IMR-90 (cell line): ENCODE measurements at regions not wholly inside any gene's neighbourhood (a gene's known extent, or its start where the extent isn't known, plus 50 kb on each side); places are given as distances from the start of the nearest gene placed in this dataset.

Source experiments
- ATAC-seq: fragments of 200-7000 bp; cut with Tn5 transposase; 2 replicates; pipeline ENCODE4 v1.9.1; 2020; ENCODE audit warnings: low read depth, mild to moderate bottlenecking, moderate library complexity
- BruUV-seq: library from RNA; stranded (reverse); fragments of 400-500 nt; replicated peaks from 2 replicates; lab custom pipeline; 2021; lab: Mats Ljungman, UMichigan
- CTCF ChIA-PET: fragments of 300-600 bp; formaldehyde crosslinking; extraction: SDS; loops from one replicate; lab custom pipeline; 2021; ENCODE audit warnings: antibody characterized with exemption; lab: Yijun Ruan, JAX
- POLR2A ChIA-PET: fragments of 300-600 bp; sonication (Branson Sonifier 250); formaldehyde crosslinking; loops from one replicate; lab custom pipeline; 2022; ENCODE audit warnings: antibody characterized with exemption; ENCODE audit not compliant: unreplicated experiment; lab: Charles Lee
- DNase-seq: peaks from one replicate; pipeline ENCODE4 v3.0.0; 2013
- H2AFZ ChIP-seq: replicated peaks from 2 replicates; pipeline ENCODE3; 2013; ENCODE audit warnings: low read length, mild to moderate bottlenecking; ENCODE audit not compliant: poor library complexity
- H2AK5ac ChIP-seq: 2 replicates; pipeline ENCODE4 v1.6.1; 2013; ENCODE audit warnings: low read depth, low read length, inconsistent platforms
- H2AK9ac ChIP-seq: replicated peaks from 2 replicates; pipeline ENCODE3; 2013; ENCODE audit warnings: mild to moderate bottlenecking, low read depth, low read length, moderate library complexity; ENCODE audit not compliant: poor library complexity
- H2BK120ac ChIP-seq: 2 replicates; pipeline ENCODE4 v1.6.1; 2013; ENCODE audit warnings: low read depth, low read length, inconsistent platforms
- H2BK15ac ChIP-seq: 3 replicates; pipeline ENCODE4 v1.6.1; 2013; ENCODE audit warnings: low read depth, low read length, inconsistent platforms
- H2BK20ac ChIP-seq: 2 replicates; pipeline ENCODE4 v1.6.1; 2013; ENCODE audit warnings: low read depth, mild to moderate bottlenecking, inconsistent platforms, low read length, moderate library complexity
- H2BK5ac ChIP-seq: 2 replicates; pipeline ENCODE4 v1.6.1; 2013; ENCODE audit warnings: mild to moderate bottlenecking, low read depth, low read length, inconsistent platforms; ENCODE audit not compliant: poor library complexity, severe bottlenecking
- H3K14ac ChIP-seq: replicated peaks from 2 replicates; pipeline ENCODE4 v1.6.1; 2013; ENCODE audit warnings: low read depth, low read length, inconsistent platforms
- H3K18ac ChIP-seq: 2 replicates; pipeline ENCODE4 v1.6.1; 2013; ENCODE audit warnings: low read depth, low read length, control low read depth
- H3K23ac ChIP-seq: 2 replicates; pipeline ENCODE4 v1.6.1; 2013; ENCODE audit warnings: low read depth, low read length, inconsistent platforms
- H3K27ac ChIP-seq: 2 replicates; pipeline ENCODE4 v1.5.1; 2013; ENCODE audit warnings: mild to moderate bottlenecking, control low read depth, low read length; ENCODE audit not compliant: insufficient read depth
- H3K27me3 ChIP-seq: 2 replicates; pipeline ENCODE4 v1.6.1; 2013; ENCODE audit warnings: low read length; ENCODE audit not compliant: control insufficient read depth, insufficient read depth
- H3K36me3 ChIP-seq: 2 replicates; pipeline ENCODE4 v1.6.1; 2013; ENCODE audit warnings: low read length, mixed read lengths; ENCODE audit not compliant: control insufficient read depth, insufficient read depth
- H3K4ac ChIP-seq: 2 replicates; pipeline ENCODE4 v1.6.1; 2013; ENCODE audit warnings: low read depth, low read length, inconsistent platforms
- H3K4me1 ChIP-seq: 2 replicates; pipeline ENCODE4 v1.6.1; 2013; ENCODE audit warnings: low read length, mixed read lengths; ENCODE audit not compliant: control insufficient read depth, insufficient read depth
- H3K4me2 ChIP-seq: 2 replicates; pipeline ENCODE4 v1.6.1; 2013; ENCODE audit warnings: low read depth, mild to moderate bottlenecking, control low read depth, low read length, moderate library complexity
- H3K4me3 ChIP-seq: 2 replicates; pipeline ENCODE4 v1.5.1; 2013; ENCODE audit warnings: low read depth, mild to moderate bottlenecking, control low read depth, low read length, moderate library complexity; ENCODE audit not compliant: insufficient read depth
- H3K56ac ChIP-seq: 2 replicates; pipeline ENCODE4 v1.6.1; 2013; ENCODE audit warnings: low read length, inconsistent platforms; ENCODE audit not compliant: insufficient read depth; ENCODE audit errors: extremely low read depth
- H3K79me1 ChIP-seq, 2 experiments: 2 replicates each; pipeline ENCODE4 v1.6.1; 2013; ENCODE audit warnings: low read length in 2 of 2, inconsistent platforms in 1 of 2, low read depth in 1 of 2
- H3K9ac ChIP-seq: 2 replicates; pipeline ENCODE4 v1.6.1; 2013; ENCODE audit warnings: low read depth, low read length, control low read depth
- H3K9me1 ChIP-seq: 2 replicates; pipeline ENCODE4 v1.6.1; 2013; ENCODE audit warnings: low read length, inconsistent platforms; ENCODE audit not compliant: insufficient read depth
- H3K9me3 ChIP-seq: 2 replicates; pipeline ENCODE4 v1.6.1; 2013; ENCODE audit warnings: low read length; ENCODE audit not compliant: control insufficient read depth, insufficient read depth
- H4K20me1 ChIP-seq: 2 replicates; pipeline ENCODE4 v1.6.1; 2013; ENCODE audit warnings: low read length, inconsistent platforms; ENCODE audit not compliant: insufficient read depth
- H4K5ac ChIP-seq: 2 replicates; pipeline ENCODE4 v1.6.1; 2013; ENCODE audit warnings: mild to moderate bottlenecking, low read depth, low read length, control low read depth
- H4K8ac ChIP-seq, 2 experiments: 2 replicates each; pipeline ENCODE4 v1.6.1; 2013; ENCODE audit warnings: low read depth in 2 of 2, low read length in 2 of 2, control low read depth in 1 of 2, inconsistent platforms in 1 of 2
- H4K91ac ChIP-seq: 2 replicates; pipeline ENCODE4 v1.6.1; 2013; ENCODE audit warnings: low read depth, low read length, inconsistent platforms; ENCODE audit not compliant: insufficient read depth
- BHLHE40 ChIP-seq: fragments of 150-350 bp; IDR thresholded peaks from 2 replicates; pipeline ENCODE4 v1.6.1; 2016; ENCODE audit warnings: mild to moderate bottlenecking, low read depth, low read length
- CEBPB ChIP-seq: IDR thresholded peaks from 2 replicates; pipeline ENCODE4 v1.6.1; 2012; ENCODE audit warnings: low read depth, low read length, improper control_type of control experiment
- CHD1 ChIP-seq: IDR thresholded peaks from 2 replicates; pipeline ENCODE4 v1.6.1; 2012; ENCODE audit warnings: low read depth, low read length, improper control_type of control experiment
- FOS ChIP-seq: fragments of 150-350 bp; IDR thresholded peaks from 2 replicates; pipeline ENCODE4 v1.6.1; 2016; ENCODE audit warnings: low read depth, low read length
- MAFK ChIP-seq: IDR thresholded peaks from 2 replicates; pipeline ENCODE4 v1.6.1; 2012; ENCODE audit warnings: low read depth, low read length, improper control_type of control experiment
- MAZ ChIP-seq: IDR thresholded peaks from 2 replicates; pipeline ENCODE4 v1.6.1; 2012; ENCODE audit warnings: low read depth, mild to moderate bottlenecking, low read length, improper control_type of control experiment, moderate library complexity, borderline replicate concordance
- MXI1 ChIP-seq: IDR thresholded peaks from 2 replicates; pipeline ENCODE4 v1.6.1; 2012; ENCODE audit warnings: low read depth, mild to moderate bottlenecking, low read length, moderate library complexity, borderline replicate concordance
- NFE2L2 ChIP-seq: fragments of 150-350 bp; IDR thresholded peaks from 2 replicates; pipeline ENCODE4 v1.6.1; 2016; ENCODE audit warnings: low read depth, mild to moderate bottlenecking, low read length
- POLR2A ChIP-seq: IDR thresholded peaks from 2 replicates; pipeline ENCODE4 v1.6.1; 2012; ENCODE audit warnings: mild to moderate bottlenecking, low read depth, low read length
- RAD21 ChIP-seq: IDR thresholded peaks from 2 replicates; pipeline ENCODE4 v1.6.1; 2012; ENCODE audit warnings: low read length, improper control_type of control experiment
- RCOR1 ChIP-seq: IDR thresholded peaks from 2 replicates; pipeline ENCODE4 v1.6.1; 2012; ENCODE audit warnings: mild to moderate bottlenecking, low read length, improper control_type of control experiment; ENCODE audit not compliant: insufficient replicate concordance
- RFX5 ChIP-seq: IDR thresholded peaks from 2 replicates; pipeline ENCODE4 v1.8.0; 2012; ENCODE audit warnings: low read depth, mild to moderate bottlenecking, low read length, moderate library complexity
- SMC3 ChIP-seq: fragments of 150-350 bp; IDR thresholded peaks from 2 replicates; pipeline ENCODE4 v1.6.1; 2016; ENCODE audit warnings: low read depth, mild to moderate bottlenecking, antibody characterized with exemption, low read length, moderate library complexity
- WGBS, 2 experiments: methylation state at CpG; one replicate each; pipeline versions ENCODE4 v1.1.5 to v1.1.7; 2013; ENCODE audit warnings: missing lambda C conversion rate in 2 of 2; ENCODE audit not compliant: insufficient read length in 1 of 2; ENCODE audit errors: extremely low coverage in 2 of 2; 5-methylcytosine and 5-hydroxymethylcytosine counted together
- dilution Hi-C: fragments of 300-500 bp; cut with HindIII; formaldehyde crosslinking; loops from one replicate; pipeline ENCODE4 v1.14.3; 2018; ENCODE audit warnings: low sequenced_read_pairs; ENCODE audit not compliant: unreplicated experiment
- in situ Hi-C: fragments of 300-500 bp; cut with MboI; formaldehyde crosslinking; loops from 3 replicates; pipeline ENCODE4 v1.14.3; 2019; ENCODE audit warnings: low sequenced_read_pairs, inconsistent platforms, mixed read lengths
- intact Hi-C: fragments of 100-400 bp; cut with micrococcal nuclease; formaldehyde crosslinking; loops from 2 replicates; pipeline ENCODE4 v1.10.0; 2022
- TF ChIP-seq, protein P1 (sequence below): fragments of 150-350 bp; IDR thresholded peaks from 2 replicates; pipeline ENCODE4 v1.6.1; 2017; ENCODE audit warnings: mild to moderate bottlenecking, antibody characterized with exemption, low read length, low read depth
- TF ChIP-seq, protein P2 (sequence below): conservative IDR thresholded peaks from 2 replicates; pipeline ENCODE4 v1.5.1; 2012; ENCODE audit warnings: mild to moderate bottlenecking, low read depth, low read length, improper control_type of control experiment
- TF ChIP-seq, protein P3 (sequence below): fragments of 150-350 bp; IDR thresholded peaks from 2 replicates; pipeline ENCODE4 v1.6.1; 2016; ENCODE audit warnings: low read depth, mild to moderate bottlenecking, low read length, moderate library complexity, borderline replicate concordance

DNA sequence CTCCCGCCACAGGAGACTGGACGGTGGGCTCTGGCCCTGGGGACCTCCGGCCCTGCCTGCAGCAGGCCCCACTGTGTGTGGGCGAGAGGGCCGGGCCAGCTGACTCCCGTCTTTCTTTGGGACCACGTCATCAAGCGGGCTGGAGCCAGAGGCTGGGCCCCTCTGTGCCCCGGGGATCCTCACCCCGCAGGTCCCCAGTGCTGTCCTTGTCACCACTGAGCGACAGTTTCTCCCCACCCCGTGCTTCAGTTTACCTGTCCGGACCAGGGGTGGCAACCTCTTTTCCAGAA is 181.9 kb upstream of the ZNF469 start:
- Histone ChIP-seq H4K8ac (peak overlapping the region in 1 of 2 experiments; percentile 52; a peak in 1 of 4 replicates), H3K56ac (no peak overlapping the region), H3K4me3 (no peak overlapping the region), H4K5ac (no peak overlapping the region), H2AK9ac (no peak overlapping the region), H3K14ac (no peak overlapping the region), H2BK5ac (no peak overlapping the region), H2AFZ (no peak overlapping the region), H3K9ac (no peak overlapping the region), H3K4me1 (peaks cover 9% of the 10 kb centered on the region), H2BK20ac (no peak overlapping the region), H3K79me1 (no peaks in the 10 kb centered on the region), H3K36me3 (no peaks in the 10 kb centered on the region), H3K4me2 (no peak overlapping the region), H2AK5ac (no peak overlapping the region), H2BK15ac (no peak overlapping the region), H3K9me3 (no peaks in the 10 kb centered on the region), H3K23ac (no peak overlapping the region), H3K27me3 (no peaks in the 10 kb centered on the region), H4K20me1 (no peaks in the 10 kb centered on the region), H2BK120ac (peak overlapping the region; percentile 68; the same call in 1 of the 2 replicates), H3K9me1 (no peaks in the 10 kb centered on the region), H3K18ac (peak overlapping the region; percentile 16), H3K4ac (peak overlapping the region; percentile 10; the same call in 1 of the 2 replicates), H3K27ac (no peak overlapping the region), H4K91ac (0 out of 2 replicates have a peak overlapping the region, but pooled peaks have one; percentile 1)
- dilution Hi-C loops = no loop called here
- intact Hi-C loops = no loop called here
- no TSS peak for BruUV-seq
- no peak for TF ChIP-seq RAD21
- no peak for TF ChIP-seq POLR2A
- TF ChIP-seq, protein P1, sequence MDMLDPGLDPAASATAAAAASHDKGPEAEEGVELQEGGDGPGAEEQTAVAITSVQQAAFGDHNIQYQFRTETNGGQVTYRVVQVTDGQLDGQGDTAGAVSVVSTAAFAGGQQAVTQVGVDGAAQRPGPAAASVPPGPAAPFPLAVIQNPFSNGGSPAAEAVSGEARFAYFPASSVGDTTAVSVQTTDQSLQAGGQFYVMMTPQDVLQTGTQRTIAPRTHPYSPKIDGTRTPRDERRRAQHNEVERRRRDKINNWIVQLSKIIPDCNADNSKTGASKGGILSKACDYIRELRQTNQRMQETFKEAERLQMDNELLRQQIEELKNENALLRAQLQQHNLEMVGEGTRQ = no peak
- no peak for TF ChIP-seq BHLHE40
- no peak for TF ChIP-seq CHD1
- no peak for TF ChIP-seq MXI1
- no peak for TF ChIP-seq FOS
- no peak for TF ChIP-seq SMC3
- TF ChIP-seq RCOR1 = no peak
- no peak for TF ChIP-seq MAZ
- TF ChIP-seq, protein P2, sequence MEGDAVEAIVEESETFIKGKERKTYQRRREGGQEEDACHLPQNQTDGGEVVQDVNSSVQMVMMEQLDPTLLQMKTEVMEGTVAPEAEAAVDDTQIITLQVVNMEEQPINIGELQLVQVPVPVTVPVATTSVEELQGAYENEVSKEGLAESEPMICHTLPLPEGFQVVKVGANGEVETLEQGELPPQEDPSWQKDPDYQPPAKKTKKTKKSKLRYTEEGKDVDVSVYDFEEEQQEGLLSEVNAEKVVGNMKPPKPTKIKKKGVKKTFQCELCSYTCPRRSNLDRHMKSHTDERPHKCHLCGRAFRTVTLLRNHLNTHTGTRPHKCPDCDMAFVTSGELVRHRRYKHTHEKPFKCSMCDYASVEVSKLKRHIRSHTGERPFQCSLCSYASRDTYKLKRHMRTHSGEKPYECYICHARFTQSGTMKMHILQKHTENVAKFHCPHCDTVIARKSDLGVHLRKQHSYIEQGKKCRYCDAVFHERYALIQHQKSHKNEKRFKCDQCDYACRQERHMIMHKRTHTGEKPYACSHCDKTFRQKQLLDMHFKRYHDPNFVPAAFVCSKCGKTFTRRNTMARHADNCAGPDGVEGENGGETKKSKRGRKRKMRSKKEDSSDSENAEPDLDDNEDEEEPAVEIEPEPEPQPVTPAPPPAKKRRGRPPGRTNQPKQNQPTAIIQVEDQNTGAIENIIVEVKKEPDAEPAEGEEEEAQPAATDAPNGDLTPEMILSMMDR = no peak
- TF ChIP-seq, protein P3, sequence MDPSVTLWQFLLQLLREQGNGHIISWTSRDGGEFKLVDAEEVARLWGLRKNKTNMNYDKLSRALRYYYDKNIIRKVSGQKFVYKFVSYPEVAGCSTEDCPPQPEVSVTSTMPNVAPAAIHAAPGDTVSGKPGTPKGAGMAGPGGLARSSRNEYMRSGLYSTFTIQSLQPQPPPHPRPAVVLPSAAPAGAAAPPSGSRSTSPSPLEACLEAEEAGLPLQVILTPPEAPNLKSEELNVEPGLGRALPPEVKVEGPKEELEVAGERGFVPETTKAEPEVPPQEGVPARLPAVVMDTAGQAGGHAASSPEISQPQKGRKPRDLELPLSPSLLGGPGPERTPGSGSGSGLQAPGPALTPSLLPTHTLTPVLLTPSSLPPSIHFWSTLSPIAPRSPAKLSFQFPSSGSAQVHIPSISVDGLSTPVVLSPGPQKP = no peak
- no peak for TF ChIP-seq RFX5
- no peak for TF ChIP-seq NFE2L2
- no peak for TF ChIP-seq MAFK
- no peak for TF ChIP-seq CEBPB
- POLR2A ChIA-PET = no interaction called here
- ATAC-seq = peak; percentile 63
- DNase-seq = no peak
- 38% methylated on average over 3 of the region's 13 CpGs; no CpG with 5 or more reads in 1 of the 2 experiments for WGBS, 2 experiments
- CTCF ChIA-PET = no interaction called here
- in situ Hi-C loops = no loop called here
